HCT116 (cell line): ENCODE measurements at regions not wholly inside any gene's neighbourhood (a gene's known extent, or its start where the extent isn't known, plus 50 kb on each side); places are given as distances from the start of the nearest gene placed in this dataset.
A peak's percentile ranks its signal among the peaks of the same experiment; 100 is the strongest.

Experiments
- ATAC-seq: fragments of 200-7000 bp; cut with Tn5 transposase; 2 replicates; pipeline ENCODE4 v1.9.1; 2020; ENCODE audit warnings: mild to moderate bottlenecking, moderate library complexity
- BruUV-seq: library from RNA; stranded (reverse); fragments of 400-500 nt; replicated peaks from 2 replicates; lab custom pipeline; 2021; lab: Mats Ljungman, UMichigan
- CTCF ChIA-PET: fragments of 300-600 bp; sonication (Branson Sonifier 250); formaldehyde crosslinking; loops from one replicate; lab custom pipeline; 2021; ENCODE audit warnings: antibody characterized with exemption; lab: Charles Lee
- POLR2A ChIA-PET: fragments of 300-600, 350-600 bp; sonication (Branson Sonifier 250); formaldehyde crosslinking; loops from one replicate; lab custom pipeline; 2021; ENCODE audit warnings: antibody characterized with exemption; lab: Charles Lee
- RAD21 ChIA-PET, 2 experiments: fragments of 300-600 bp; sonication (Branson Sonifier 250); formaldehyde crosslinking; loops; one replicate each; lab custom pipeline; 2023; ENCODE audit warnings: low total read pairs in 2 of 2; ENCODE audit not compliant: uncharacterized antibody in 2 of 2, unreplicated experiment in 2 of 2, low non-redundant PET in 1 of 2; lab: Charles Lee
- DNase-seq: peaks from one replicate; pipeline ENCODE4 v3.0.0-alpha.2; 2010; ENCODE audit warnings: low read depth, low spot score
- H2AFZ ChIP-seq: fragments of 200-600 bp; shearing (Covaris generic), sonication (generic); 2 replicates; pipeline ENCODE4 v1.6.1; 2017; ENCODE audit warnings: low read depth, mixed run types, mixed read lengths, antibody characterized with exemption, low read length; ENCODE audit not compliant: poor library complexity, severe bottlenecking
- H3K27ac ChIP-seq: 2 replicates; pipeline ENCODE4 v1.5.1; 2012; ENCODE audit warnings: low read depth, low read length
- H3K27me3 ChIP-seq: fragments of 200-600 bp; sonication (generic); 2 replicates; pipeline ENCODE4 v1.6.1; 2016; ENCODE audit warnings: mixed run types, low read length, mixed read lengths; ENCODE audit not compliant: insufficient read depth
- H3K36me3 ChIP-seq, 2 experiments: fragments of 200-500 bp in 1 of 2; fragments of 200-600 bp in 1 of 2; sonication (Bioruptor generic) in 1 of 2; sonication (generic) in 1 of 2; 2 replicates each; pipeline versions ENCODE4 v1.5.1 to v1.6.1; 2014 to 2016; ENCODE audit warnings: low read length in 2 of 2, inconsistent platforms in 1 of 2, mixed read lengths in 1 of 2, mixed run types in 1 of 2; ENCODE audit not compliant: insufficient read depth in 2 of 2, control insufficient read depth in 1 of 2
- H3K4me1 ChIP-seq, 2 experiments: fragments of 200-600 bp in 1 of 2; sonication (generic) in 1 of 2; 2 replicates each; pipeline versions ENCODE4 v1.5.1 to v1.6.1; 2012 to 2017; ENCODE audit warnings: low read length in 2 of 2, inconsistent platforms in 1 of 2, mild to moderate bottlenecking in 1 of 2, mixed read lengths in 1 of 2, mixed run types in 1 of 2, moderate library complexity in 1 of 2; ENCODE audit not compliant: insufficient read depth in 2 of 2, control insufficient read depth in 1 of 2
- H3K4me2 ChIP-seq: fragments of 200-600 bp; sonication (generic); 2 replicates; pipeline ENCODE4 v1.6.1; 2017; ENCODE audit warnings: mixed run types, low read length, mixed read lengths
- H3K4me3 ChIP-seq, 2 experiments: fragments of 200-600 bp in 1 of 2; sonication (generic) in 1 of 2; replicated peaks in 1 of 2; 2 replicates each; pipeline ENCODE4 v1.5.1; 2011 to 2016; ENCODE audit warnings: low read length in 2 of 2, control low read depth in 1 of 2, low read depth in 1 of 2, mild to moderate bottlenecking in 1 of 2, mixed read lengths in 1 of 2, mixed run types in 1 of 2
- H3K79me2 ChIP-seq: fragments of 200-600 bp; sonication (generic); 2 replicates; pipeline ENCODE4 v1.6.1; 2017; ENCODE audit warnings: mild to moderate bottlenecking, mixed run types, low read length, moderate library complexity, mixed read lengths; ENCODE audit not compliant: insufficient read depth
- H3K9ac ChIP-seq: fragments of 200-600 bp; sonication (generic); 2 replicates; pipeline ENCODE4 v1.6.1; 2016; ENCODE audit warnings: low read length, mixed read lengths
- H3K9me2 ChIP-seq: fragments of 200-600 bp; sonication (generic), shearing (Covaris generic); 2 replicates; pipeline ENCODE4 v1.6.1; 2017; ENCODE audit warnings: mixed run types, mild to moderate bottlenecking, moderate library complexity; ENCODE audit not compliant: insufficient read depth
- H3K9me3 ChIP-seq, 2 experiments: fragments of 200-500 bp in 1 of 2; fragments of 200-600 bp in 1 of 2; sonication (Bioruptor generic) in 1 of 2; sonication (generic) in 1 of 2; 2 replicates each; pipeline ENCODE4 v1.6.1; 2014 to 2017; ENCODE audit warnings: low read length in 2 of 2, mixed read lengths in 2 of 2, inconsistent platforms in 1 of 2, low read depth in 1 of 2, mild to moderate bottlenecking in 1 of 2, mixed run types in 1 of 2, moderate library complexity in 1 of 2; ENCODE audit not compliant: control insufficient read depth in 1 of 2, insufficient read depth in 1 of 2
- H4K20me1 ChIP-seq: fragments of 200-600 bp; sonication (generic), shearing (Covaris generic); 2 replicates; pipeline ENCODE4 v1.6.1; 2017; ENCODE audit warnings: mixed run types, mild to moderate bottlenecking, moderate library complexity; ENCODE audit not compliant: insufficient read depth
- CBX3 ChIP-seq: IDR thresholded peaks from 2 replicates; pipeline ENCODE4 v1.6.1; 2012; ENCODE audit warnings: low read depth
- ELF1 ChIP-seq: IDR thresholded peaks from 2 replicates; pipeline ENCODE4 v1.6.1; 2012; ENCODE audit warnings: low read depth, borderline replicate concordance
- EZH2 ChIP-seq: fragments of 200-600 bp; sonication (generic); IDR thresholded peaks from 2 replicates; pipeline ENCODE4 v1.6.1; 2017; ENCODE audit warnings: antibody characterized with exemption, mixed run types
- POLR2AphosphoS5 ChIP-seq: IDR thresholded peaks from 2 replicates; pipeline ENCODE4 v1.6.1; 2011; ENCODE audit warnings: mild to moderate bottlenecking, low read depth, low read length, moderate library complexity
- SRF ChIP-seq: IDR thresholded peaks from 2 replicates; pipeline ENCODE4 v1.6.1; 2012; ENCODE audit warnings: low read depth
- YY1 ChIP-seq: IDR thresholded peaks from 2 replicates; pipeline ENCODE4 v1.6.1; 2011; ENCODE audit warnings: low read length, low read depth, moderate library complexity, mild to moderate bottlenecking; ENCODE audit not compliant: insufficient replicate concordance; ENCODE audit errors: extremely low read depth
- intact Hi-C: fragments of 100-400 bp; cut with micrococcal nuclease; formaldehyde crosslinking; loops from 2 replicates; pipeline ENCODE4 v1.10.0; 2022
- TF ChIP-seq, protein P1 (sequence below): IDR thresholded peaks from 2 replicates; pipeline ENCODE4 v1.6.1; 2011; ENCODE audit warnings: mild to moderate bottlenecking, low read length, moderate library complexity; ENCODE audit not compliant: insufficient replicate concordance; ENCODE audit errors: extremely low read depth
- TF ChIP-seq, protein P2 (sequence below): IDR thresholded peaks from 2 replicates; pipeline ENCODE4 v1.6.1; 2012; ENCODE audit warnings: low read depth

GRCh38 chr10:89894051-89894450 is 192.7 kb downstream of the KIF20B start:
- DNase-seq: no peak
- TF ChIP-seq CBX3 (no peak), ELF1 (no peak), EZH2 (no peak), YY1 (no peak)
- TF ChIP-seq, protein P1, sequence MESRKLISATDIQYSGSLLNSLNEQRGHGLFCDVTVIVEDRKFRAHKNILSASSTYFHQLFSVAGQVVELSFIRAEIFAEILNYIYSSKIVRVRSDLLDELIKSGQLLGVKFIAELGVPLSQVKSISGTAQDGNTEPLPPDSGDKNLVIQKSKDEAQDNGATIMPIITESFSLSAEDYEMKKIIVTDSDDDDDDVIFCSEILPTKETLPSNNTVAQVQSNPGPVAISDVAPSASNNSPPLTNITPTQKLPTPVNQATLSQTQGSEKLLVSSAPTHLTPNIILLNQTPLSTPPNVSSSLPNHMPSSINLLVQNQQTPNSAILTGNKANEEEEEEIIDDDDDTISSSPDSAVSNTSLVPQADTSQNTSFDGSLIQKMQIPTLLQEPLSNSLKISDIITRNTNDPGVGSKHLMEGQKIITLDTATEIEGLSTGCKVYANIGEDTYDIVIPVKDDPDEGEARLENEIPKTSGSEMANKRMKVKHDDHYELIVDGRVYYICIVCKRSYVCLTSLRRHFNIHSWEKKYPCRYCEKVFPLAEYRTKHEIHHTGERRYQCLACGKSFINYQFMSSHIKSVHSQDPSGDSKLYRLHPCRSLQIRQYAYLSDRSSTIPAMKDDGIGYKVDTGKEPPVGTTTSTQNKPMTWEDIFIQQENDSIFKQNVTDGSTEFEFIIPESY: no peak
- ChIA-PET POLR2A (no interaction called here), RAD21 (no interaction called here), CTCF (no interaction called here)
- no peaks in the 10 kb centered on the region for H3K9me3 ChIP-seq
- H3K4me3 ChIP-seq: no peak overlapping the region
- H3K9ac ChIP-seq: no peak overlapping the region
- no peaks in the 10 kb centered on the region for H4K20me1 ChIP-seq
- no peak overlapping the region for H3K4me2 ChIP-seq
- H3K9me2 ChIP-seq: no peaks in the 10 kb centered on the region
- H3K4me1 ChIP-seq: no peaks in the 10 kb centered on the region; a peak in 1 of 4 replicates
- no peaks in the 10 kb centered on the region for H3K36me3 ChIP-seq
- no peaks in the 10 kb centered on the region for H3K79me2 ChIP-seq
- ATAC-seq: no peak
- BruUV-seq: no TSS peak
- H3K27me3 ChIP-seq: no peaks in the 10 kb centered on the region
- intact Hi-C loops: no loop called here
- no peak overlapping the region for H2AFZ ChIP-seq
- H3K27ac ChIP-seq: no peak overlapping the region

DNA sequence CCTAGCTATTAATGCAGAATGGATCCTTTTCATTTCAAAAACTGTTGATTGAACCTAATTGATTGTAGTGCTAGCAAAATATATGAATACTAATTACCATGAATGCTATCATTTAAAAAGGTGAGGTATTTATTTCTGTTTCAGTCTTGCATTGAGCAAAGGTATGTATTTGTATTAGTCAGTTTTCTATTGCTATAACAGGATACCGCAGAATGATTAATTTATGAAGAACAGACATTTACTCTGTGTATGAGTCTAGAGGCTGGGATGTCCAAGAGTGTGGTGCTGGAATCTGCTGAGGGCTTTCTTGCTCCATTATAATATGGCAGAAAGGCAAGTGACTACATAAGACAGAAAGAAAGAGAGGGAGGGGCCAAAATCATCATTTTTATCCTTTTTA is 199.2 kb downstream of the KIF20B start:
- no peak for TF ChIP-seq POLR2AphosphoS5
- TF ChIP-seq CBX3: no peak
- no peak for TF ChIP-seq SRF
- TF ChIP-seq, protein P2, sequence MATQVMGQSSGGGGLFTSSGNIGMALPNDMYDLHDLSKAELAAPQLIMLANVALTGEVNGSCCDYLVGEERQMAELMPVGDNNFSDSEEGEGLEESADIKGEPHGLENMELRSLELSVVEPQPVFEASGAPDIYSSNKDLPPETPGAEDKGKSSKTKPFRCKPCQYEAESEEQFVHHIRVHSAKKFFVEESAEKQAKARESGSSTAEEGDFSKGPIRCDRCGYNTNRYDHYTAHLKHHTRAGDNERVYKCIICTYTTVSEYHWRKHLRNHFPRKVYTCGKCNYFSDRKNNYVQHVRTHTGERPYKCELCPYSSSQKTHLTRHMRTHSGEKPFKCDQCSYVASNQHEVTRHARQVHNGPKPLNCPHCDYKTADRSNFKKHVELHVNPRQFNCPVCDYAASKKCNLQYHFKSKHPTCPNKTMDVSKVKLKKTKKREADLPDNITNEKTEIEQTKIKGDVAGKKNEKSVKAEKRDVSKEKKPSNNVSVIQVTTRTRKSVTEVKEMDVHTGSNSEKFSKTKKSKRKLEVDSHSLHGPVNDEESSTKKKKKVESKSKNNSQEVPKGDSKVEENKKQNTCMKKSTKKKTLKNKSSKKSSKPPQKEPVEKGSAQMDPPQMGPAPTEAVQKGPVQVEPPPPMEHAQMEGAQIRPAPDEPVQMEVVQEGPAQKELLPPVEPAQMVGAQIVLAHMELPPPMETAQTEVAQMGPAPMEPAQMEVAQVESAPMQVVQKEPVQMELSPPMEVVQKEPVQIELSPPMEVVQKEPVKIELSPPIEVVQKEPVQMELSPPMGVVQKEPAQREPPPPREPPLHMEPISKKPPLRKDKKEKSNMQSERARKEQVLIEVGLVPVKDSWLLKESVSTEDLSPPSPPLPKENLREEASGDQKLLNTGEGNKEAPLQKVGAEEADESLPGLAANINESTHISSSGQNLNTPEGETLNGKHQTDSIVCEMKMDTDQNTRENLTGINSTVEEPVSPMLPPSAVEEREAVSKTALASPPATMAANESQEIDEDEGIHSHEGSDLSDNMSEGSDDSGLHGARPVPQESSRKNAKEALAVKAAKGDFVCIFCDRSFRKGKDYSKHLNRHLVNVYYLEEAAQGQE: no peak
- TF ChIP-seq, all 23 proteins: peak for 0
- ChIA-PET CTCF (no interaction called here), RAD21 (no interaction called here), POLR2A (no interaction called here)
- Histone ChIP-seq H4K20me1 (no peaks in the 10 kb centered on the region), H3K9me3 (no peaks in the 10 kb centered on the region), H3K79me2 (no peaks in the 10 kb centered on the region), H3K4me3 (no peak overlapping the region), H3K9me2 (no peaks in the 10 kb centered on the region), H3K4me1 (no peaks in the 10 kb centered on the region), H3K36me3 (no peaks in the 10 kb centered on the region), H3K4me2 (no peak overlapping the region), H3K27me3 (no peaks in the 10 kb centered on the region), H2AFZ (peak overlapping the region; percentile 16), H3K9ac (no peak overlapping the region), H3K27ac (no peak overlapping the region)
- no peak for DNase-seq
- ATAC-seq: no peak
- intact Hi-C loops: no loop called here
- no TSS peak for BruUV-seq
